Kidney epithelial cell (primary cell): ENCODE measurements at regions not wholly inside any gene's neighbourhood (a gene's known extent, or its start where the extent isn't known, plus 50 kb on each side); places are given as distances from the start of the nearest gene placed in this dataset.

Experiments used
- DNase-seq: peaks from one replicate; pipeline ENCODE4 v3.0.0-alpha.2; 2010; ENCODE audit warnings: low read depth
- H3K27me3 ChIP-seq: 2 replicates; pipeline ENCODE4 v1.6.0; 2011; ENCODE audit warnings: low read length; ENCODE audit not compliant: control insufficient read depth, insufficient read depth
- H3K36me3 ChIP-seq: 2 replicates; pipeline ENCODE4 v1.5.1; 2011; ENCODE audit warnings: low read length; ENCODE audit not compliant: control insufficient read depth, insufficient read depth
- H3K4me3 ChIP-seq: 2 replicates; pipeline ENCODE4 v1.5.1; 2011; ENCODE audit warnings: low read depth, mild to moderate bottlenecking, control low read depth, low read length
- TF ChIP-seq, protein P1 (sequence below): IDR thresholded peaks from 2 replicates; pipeline ENCODE4 v1.5.1; 2011; ENCODE audit warnings: mild to moderate bottlenecking, moderate library complexity, low read length, control low read depth, inconsistent platforms; ENCODE audit not compliant: insufficient read depth, poor library complexity, severe bottlenecking

GRCh38 chr5:42960506-42960905, 79.6 kb downstream of the ANXA2R start:
- no peak for DNase-seq
- TF ChIP-seq, protein P1, sequence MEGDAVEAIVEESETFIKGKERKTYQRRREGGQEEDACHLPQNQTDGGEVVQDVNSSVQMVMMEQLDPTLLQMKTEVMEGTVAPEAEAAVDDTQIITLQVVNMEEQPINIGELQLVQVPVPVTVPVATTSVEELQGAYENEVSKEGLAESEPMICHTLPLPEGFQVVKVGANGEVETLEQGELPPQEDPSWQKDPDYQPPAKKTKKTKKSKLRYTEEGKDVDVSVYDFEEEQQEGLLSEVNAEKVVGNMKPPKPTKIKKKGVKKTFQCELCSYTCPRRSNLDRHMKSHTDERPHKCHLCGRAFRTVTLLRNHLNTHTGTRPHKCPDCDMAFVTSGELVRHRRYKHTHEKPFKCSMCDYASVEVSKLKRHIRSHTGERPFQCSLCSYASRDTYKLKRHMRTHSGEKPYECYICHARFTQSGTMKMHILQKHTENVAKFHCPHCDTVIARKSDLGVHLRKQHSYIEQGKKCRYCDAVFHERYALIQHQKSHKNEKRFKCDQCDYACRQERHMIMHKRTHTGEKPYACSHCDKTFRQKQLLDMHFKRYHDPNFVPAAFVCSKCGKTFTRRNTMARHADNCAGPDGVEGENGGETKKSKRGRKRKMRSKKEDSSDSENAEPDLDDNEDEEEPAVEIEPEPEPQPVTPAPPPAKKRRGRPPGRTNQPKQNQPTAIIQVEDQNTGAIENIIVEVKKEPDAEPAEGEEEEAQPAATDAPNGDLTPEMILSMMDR, result no peak
- Histone ChIP-seq H3K27me3 (no peaks in the 10 kb centered on the region), H3K36me3 (no peaks in the 10 kb centered on the region), H3K4me3 (no peak overlapping the region)

DNA sequence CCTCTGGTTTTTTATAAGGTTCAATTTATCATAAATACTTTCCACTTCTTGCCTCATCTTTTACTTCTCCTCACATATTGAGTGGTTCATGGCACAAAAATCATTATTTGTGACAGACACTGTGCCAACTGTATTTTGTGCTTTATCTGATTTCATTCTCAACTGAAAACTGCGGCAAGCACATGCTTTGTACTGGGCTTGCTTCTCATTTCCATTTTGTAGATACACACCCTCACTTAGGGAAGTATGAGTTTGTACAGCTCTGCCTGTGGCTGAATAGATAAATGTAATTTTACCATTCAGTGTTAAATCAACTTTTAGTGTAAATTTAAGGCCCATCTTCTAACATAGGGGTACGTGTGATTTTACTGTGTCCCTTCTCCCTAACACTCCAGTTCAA, 83.6 kb downstream of the ANXA2R start:
- H3K36me3 ChIP-seq, result no peaks in the 10 kb centered on the region
- no peaks in the 10 kb centered on the region for H3K27me3 ChIP-seq
- DNase-seq, result no peak
- no peak overlapping the region for H3K4me3 ChIP-seq
- TF ChIP-seq, protein P1, result no peak

DNA sequence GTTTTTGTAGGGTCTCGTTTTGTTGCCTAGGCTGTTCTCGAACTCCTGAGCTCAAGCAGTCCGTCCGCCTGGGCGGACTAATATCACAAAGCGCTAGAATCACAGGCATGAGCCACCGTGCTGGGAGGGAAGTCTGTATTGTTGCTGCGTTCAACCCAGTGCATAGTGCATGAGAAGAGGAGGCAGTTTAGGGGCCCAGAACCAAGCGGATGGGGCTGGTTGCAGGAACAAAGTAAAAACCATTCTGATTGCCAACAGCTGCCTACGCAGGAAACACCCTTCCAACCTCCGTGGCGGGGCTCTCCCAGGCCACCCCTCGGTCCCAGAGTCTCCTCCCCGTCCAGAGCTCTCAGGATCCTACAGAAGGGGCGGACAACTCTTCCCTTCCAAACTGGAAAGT, 87.1 kb downstream of the ANXA2R start:
- H3K27me3 ChIP-seq, result no peaks in the 10 kb centered on the region
- H3K4me3 ChIP-seq, result no peak overlapping the region
- H3K36me3 ChIP-seq, result no peaks in the 10 kb centered on the region
- TF ChIP-seq, protein P1, result no peak
- no peak for DNase-seq

DNA sequence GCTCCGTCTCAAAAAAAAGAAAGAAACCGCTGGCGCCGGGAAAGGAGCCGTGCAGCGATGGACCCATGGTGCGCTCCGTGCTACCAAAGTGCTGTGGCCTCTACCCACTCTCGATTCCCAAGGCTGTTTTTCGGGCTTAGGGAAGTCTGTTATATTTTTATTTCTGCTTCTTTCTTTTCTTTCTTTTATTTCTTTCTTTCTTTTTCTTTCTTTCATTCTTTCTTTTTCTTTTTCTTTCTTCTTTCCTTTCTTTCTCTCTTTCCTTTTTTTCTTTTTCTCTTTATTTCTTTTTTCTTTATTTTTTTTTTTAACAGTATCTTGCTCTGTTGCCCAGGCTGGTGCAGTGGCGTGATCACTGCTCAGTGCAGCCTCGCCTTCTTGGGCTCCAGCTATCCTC, 87.5 kb downstream of the ANXA2R start:
- Histone ChIP-seq H3K4me3 (no peak overlapping the region), H3K36me3 (no peaks in the 10 kb centered on the region), H3K27me3 (no peaks in the 10 kb centered on the region)
- TF ChIP-seq, protein P1, result no peak
- DNase-seq, result no peak

DNA sequence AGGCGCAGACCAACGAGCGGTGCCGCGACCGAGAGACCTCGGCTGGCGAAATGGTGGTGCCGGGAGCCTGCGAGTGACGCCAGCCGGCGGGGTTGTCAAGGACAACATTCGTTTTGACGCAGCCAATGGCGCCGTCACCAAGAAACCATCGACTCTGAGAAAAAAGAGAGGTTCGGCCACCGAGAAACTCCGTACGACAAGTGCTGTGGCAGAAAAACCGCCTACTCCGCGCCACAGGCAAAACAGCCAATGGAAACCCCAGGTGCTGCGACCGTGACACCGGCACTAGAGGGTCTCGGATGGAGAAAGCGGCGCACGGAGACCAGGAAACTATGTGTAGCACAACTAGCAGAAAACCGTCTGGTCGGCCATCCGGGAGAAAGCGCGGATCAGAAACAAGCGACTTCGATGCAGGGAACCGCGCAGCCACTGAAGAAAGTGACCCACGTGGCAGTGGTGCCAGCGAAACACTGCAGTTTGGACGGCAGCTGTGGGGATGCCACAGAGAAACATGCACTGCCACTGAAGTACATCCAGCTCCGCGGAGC, 88.8 kb downstream of the ANXA2R start:
- H3K27me3 ChIP-seq, result no peaks in the 10 kb centered on the region
- TF ChIP-seq, protein P1, result no peak
- H3K36me3 ChIP-seq, result no peaks in the 10 kb centered on the region
- peak overlapping the region; percentile 35 for H3K4me3 ChIP-seq
- DNase-seq, result no peak

GRCh38 chr5:42950456-42951292, 89.4 kb downstream of the ANXA2R start:
- Histone ChIP-seq H3K27me3 (no peaks in the 10 kb centered on the region), H3K4me3 (peak overlapping the region; percentile 35), H3K36me3 (no peaks in the 10 kb centered on the region)
- DNase-seq, result peak; percentile 99
- TF ChIP-seq, protein P1, result no peak
